AG09309 (cell line): ENCODE measurements at regions not wholly inside any gene's neighbourhood (a gene's known extent, or its start where the extent isn't known, plus 50 kb on each side); places are given as distances from the start of the nearest gene placed in this dataset.

ENCODE experiments used
- DNase-seq: peaks from one replicate; pipeline ENCODE4 v3.0.0-alpha.2; 2010; ENCODE audit warnings: low read depth
- H3K4me3 ChIP-seq: 2 replicates; pipeline ENCODE4 v1.5.1; 2011; ENCODE audit warnings: mild to moderate bottlenecking, low read depth, low read length, moderate library complexity; ENCODE audit not compliant: control insufficient read depth
- TF ChIP-seq, protein P1 (sequence below): IDR thresholded peaks from 2 replicates; pipeline ENCODE4 v1.5.1; 2011; ENCODE audit warnings: mild to moderate bottlenecking, low read depth, low read length, inconsistent platforms; ENCODE audit not compliant: insufficient read depth, control insufficient read depth; ENCODE audit errors: missing control alignments

DNA sequence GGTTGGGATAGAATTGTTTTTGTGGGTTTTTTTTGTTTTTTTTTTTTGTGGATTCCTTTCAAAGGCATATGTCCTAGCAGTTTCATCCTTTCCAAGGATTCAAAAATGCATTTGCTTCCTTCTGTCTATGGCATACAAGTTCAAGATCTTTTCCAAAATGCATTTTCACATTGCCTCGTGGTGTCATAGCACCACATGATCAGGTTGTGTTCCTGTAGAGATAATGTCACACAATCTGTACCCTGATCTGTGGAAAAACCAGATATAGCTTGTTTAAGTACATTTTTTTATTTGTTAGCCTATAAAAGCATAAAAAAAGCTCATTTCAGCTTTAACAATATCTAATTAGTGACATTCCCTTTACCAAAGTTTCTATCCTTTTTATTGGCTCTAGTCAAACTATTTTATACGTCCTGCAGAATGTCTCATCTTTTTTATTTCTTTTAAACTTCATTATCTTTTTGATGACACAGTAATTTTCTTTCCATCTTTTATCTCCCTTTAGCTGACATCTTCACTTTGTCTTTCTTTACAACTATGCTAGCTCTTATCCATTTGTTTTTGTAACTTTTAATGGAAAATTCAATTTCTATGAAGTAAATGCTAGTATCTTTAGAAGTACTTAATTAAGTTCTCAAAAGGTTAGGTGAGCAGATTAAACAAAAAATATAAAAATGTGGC, 106.0 kb upstream of the NOVA1 start:
- no peak for DNase-seq
- H3K4me3 ChIP-seq = no peak overlapping the region
- TF ChIP-seq, protein P1, sequence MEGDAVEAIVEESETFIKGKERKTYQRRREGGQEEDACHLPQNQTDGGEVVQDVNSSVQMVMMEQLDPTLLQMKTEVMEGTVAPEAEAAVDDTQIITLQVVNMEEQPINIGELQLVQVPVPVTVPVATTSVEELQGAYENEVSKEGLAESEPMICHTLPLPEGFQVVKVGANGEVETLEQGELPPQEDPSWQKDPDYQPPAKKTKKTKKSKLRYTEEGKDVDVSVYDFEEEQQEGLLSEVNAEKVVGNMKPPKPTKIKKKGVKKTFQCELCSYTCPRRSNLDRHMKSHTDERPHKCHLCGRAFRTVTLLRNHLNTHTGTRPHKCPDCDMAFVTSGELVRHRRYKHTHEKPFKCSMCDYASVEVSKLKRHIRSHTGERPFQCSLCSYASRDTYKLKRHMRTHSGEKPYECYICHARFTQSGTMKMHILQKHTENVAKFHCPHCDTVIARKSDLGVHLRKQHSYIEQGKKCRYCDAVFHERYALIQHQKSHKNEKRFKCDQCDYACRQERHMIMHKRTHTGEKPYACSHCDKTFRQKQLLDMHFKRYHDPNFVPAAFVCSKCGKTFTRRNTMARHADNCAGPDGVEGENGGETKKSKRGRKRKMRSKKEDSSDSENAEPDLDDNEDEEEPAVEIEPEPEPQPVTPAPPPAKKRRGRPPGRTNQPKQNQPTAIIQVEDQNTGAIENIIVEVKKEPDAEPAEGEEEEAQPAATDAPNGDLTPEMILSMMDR = no peak

DNA sequence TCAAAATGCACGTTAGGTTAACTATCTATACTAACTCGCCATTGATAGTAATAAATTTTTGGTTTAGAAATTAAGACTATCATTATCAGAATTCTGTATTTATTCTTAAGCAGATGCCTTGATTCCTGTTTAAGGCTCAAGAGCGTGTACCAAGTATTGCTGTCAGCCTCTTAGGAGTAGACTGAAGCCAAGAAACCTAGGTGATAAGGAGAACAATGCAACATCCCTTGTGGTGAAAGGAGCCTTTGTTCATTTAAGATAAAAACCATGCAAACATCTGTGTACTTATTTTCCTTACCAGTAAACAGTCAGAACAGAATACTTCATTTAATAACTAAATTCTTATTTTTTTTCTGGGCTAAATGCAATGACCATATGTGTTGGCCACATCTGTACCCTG, 109.4 kb upstream of the NOVA1 start:
- DNase-seq = no peak
- TF ChIP-seq, protein P1 = no peak
- no peak overlapping the region for H3K4me3 ChIP-seq

- no peak overlapping the region for H3K4me3 ChIP-seq
- TF ChIP-seq, protein P1 = no peak
- DNase-seq = no peak
These were observed 111.2 kb upstream of the NOVA1 start for GRCh38 chr14:26709019-26709418.

- no peak for DNase-seq
- H3K4me3 ChIP-seq = no peak overlapping the region
- TF ChIP-seq, protein P1 = no peak
These were observed 121.7 kb upstream of the NOVA1 start for GRCh38 chr14:26719514-26719913.

DNA sequence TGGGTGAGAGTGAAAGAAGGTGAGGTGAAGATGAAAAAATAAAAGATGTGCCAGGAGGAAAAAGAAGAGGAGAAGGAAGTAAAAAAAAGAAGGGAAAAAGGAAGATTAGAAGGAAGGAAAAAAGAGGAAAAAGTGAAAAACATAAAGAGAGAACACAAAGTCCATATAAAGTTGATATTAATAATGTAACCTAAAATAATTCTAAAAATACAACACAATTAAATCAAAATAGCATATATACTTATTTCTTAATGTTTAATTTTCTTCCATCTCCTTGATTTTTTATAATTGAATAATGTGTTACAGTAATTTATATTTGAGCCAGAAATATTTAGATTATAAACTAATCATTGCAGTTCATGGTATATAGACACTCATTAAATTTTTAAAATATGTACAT, 124.4 kb upstream of the NOVA1 start:
- TF ChIP-seq, protein P1 = no peak
- DNase-seq = no peak
- H3K4me3 ChIP-seq = no peak overlapping the region

GRCh38 chr14:26729851-26730250, 132.0 kb upstream of the NOVA1 start:
- TF ChIP-seq, protein P1 = no peak
- no peak for DNase-seq
- no peak overlapping the region for H3K4me3 ChIP-seq
